Chondrocyte (in vitro differentiated cells): ENCODE measurements at regions not wholly inside any gene's neighbourhood (a gene's known extent, or its start where the extent isn't known, plus 50 kb on each side); places are given as distances from the start of the nearest gene placed in this dataset.

Experiments
- DNase-seq: peaks from one replicate; pipeline ENCODE4 v3.0.0; 2021; ENCODE audit warnings: mixed read lengths, low spot score
- H3K27ac Mint-ChIP-seq: one replicate; pipeline ENCODE4 v1.8.0; 2021; ENCODE audit warnings: mild to moderate bottlenecking, moderate library complexity, mixed read lengths; ENCODE audit not compliant: unreplicated experiment
- H3K27me3 Mint-ChIP-seq: 2 replicates; pipeline ENCODE4 v1.8.0; 2021; ENCODE audit warnings: low read depth, mixed read lengths
- H3K36me3 Mint-ChIP-seq: 2 replicates; pipeline ENCODE4 v1.8.0; 2021; ENCODE audit warnings: low read depth, mixed read lengths
- H3K4me1 Mint-ChIP-seq: 2 replicates; pipeline ENCODE4 v1.8.0; 2021; ENCODE audit warnings: low read depth, mild to moderate bottlenecking, mixed read lengths
- H3K4me3 Mint-ChIP-seq: one replicate; pipeline ENCODE4 v1.8.0; 2021; ENCODE audit warnings: mild to moderate bottlenecking, moderate library complexity, mixed read lengths; ENCODE audit not compliant: unreplicated experiment
- H3K9me3 Mint-ChIP-seq: 2 replicates; pipeline ENCODE4 v1.8.0; 2021; ENCODE audit warnings: low read depth, mixed read lengths
- TF ChIP-seq, protein P1 (sequence below): fragments of 200-600 bp; sonication (generic); IDR thresholded peaks from 2 replicates; pipeline ENCODE4 v1.5.0; 2021; ENCODE audit warnings: antibody characterized with exemption, mild to moderate bottlenecking, moderate library complexity

DNA sequence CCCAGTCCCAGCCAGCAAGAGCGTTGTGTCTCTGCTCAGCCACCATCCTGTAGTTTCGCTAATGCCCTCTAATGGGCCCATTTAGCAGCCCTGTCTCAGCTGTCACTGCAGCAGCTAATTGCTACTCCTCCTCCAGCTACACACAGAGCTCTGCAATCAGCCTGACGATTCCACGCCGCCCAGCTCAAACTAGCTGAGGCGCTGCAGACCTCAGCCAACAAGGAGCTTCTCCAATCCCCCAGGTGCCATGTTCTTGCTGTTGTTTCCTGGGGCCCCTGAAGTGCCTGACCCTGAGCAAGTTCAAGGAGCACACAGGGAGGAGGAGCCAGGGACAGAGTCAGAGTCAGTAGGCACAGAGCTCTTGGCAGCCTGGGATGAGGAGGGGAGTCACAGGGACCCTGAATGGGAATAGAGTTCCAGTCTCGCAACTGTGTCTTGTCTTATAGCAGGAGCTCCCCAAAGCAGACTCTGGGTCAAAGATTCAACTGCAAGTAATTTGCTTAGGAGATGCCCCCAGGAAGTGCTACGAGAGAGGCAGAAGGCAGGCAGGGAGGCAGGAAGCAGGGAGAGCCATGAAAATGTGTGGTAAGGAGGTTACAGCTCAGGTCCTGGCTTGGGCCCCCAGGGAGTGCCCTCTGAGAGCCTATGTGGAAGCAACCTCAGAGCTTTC lies 135.8 kb upstream of the UNC5B start:
- peaks cover 4% of the 10 kb centered on the region for H3K36me3 Mint-ChIP-seq
- TF ChIP-seq, protein P1, sequence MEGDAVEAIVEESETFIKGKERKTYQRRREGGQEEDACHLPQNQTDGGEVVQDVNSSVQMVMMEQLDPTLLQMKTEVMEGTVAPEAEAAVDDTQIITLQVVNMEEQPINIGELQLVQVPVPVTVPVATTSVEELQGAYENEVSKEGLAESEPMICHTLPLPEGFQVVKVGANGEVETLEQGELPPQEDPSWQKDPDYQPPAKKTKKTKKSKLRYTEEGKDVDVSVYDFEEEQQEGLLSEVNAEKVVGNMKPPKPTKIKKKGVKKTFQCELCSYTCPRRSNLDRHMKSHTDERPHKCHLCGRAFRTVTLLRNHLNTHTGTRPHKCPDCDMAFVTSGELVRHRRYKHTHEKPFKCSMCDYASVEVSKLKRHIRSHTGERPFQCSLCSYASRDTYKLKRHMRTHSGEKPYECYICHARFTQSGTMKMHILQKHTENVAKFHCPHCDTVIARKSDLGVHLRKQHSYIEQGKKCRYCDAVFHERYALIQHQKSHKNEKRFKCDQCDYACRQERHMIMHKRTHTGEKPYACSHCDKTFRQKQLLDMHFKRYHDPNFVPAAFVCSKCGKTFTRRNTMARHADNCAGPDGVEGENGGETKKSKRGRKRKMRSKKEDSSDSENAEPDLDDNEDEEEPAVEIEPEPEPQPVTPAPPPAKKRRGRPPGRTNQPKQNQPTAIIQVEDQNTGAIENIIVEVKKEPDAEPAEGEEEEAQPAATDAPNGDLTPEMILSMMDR: no peak
- no peak overlapping the region for H3K27ac Mint-ChIP-seq
- no peak overlapping the region for H3K4me3 Mint-ChIP-seq
- no peak for DNase-seq
- H3K27me3 Mint-ChIP-seq: peaks cover 45% of the 10 kb centered on the region
- no peaks in the 10 kb centered on the region for H3K4me1 Mint-ChIP-seq
- no peaks in the 10 kb centered on the region for H3K9me3 Mint-ChIP-seq

DNA sequence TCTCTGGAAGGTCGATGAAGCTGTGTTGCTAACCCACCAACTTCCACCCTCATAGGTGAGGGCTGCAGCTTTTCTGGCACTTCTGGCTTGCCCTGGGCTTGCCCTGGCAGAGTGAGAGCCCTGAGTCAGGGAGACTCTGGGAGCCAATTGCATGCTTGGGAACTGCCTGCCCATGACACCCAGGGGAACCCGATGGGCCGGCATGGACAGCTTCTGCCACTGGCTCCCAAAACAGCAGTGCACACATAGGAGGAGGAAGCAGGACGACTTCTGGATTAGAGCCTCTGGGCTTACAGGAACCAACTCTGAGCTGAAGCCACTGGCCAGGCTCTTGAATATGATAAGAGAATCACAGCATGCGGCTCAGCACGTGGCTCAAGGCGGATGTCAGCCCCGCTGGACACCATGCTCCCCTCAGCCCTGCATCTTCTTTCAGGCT lies 135.2 kb upstream of the UNC5B start:
- no peak overlapping the region for H3K27ac Mint-ChIP-seq
- TF ChIP-seq, protein P1: no peak
- H3K27me3 Mint-ChIP-seq: peaks cover 39% of the 10 kb centered on the region
- DNase-seq: no peak
- no peak overlapping the region for H3K4me3 Mint-ChIP-seq
- H3K36me3 Mint-ChIP-seq: no peaks in the 10 kb centered on the region
- H3K9me3 Mint-ChIP-seq: no peaks in the 10 kb centered on the region
- H3K4me1 Mint-ChIP-seq: no peaks in the 10 kb centered on the region

DNA sequence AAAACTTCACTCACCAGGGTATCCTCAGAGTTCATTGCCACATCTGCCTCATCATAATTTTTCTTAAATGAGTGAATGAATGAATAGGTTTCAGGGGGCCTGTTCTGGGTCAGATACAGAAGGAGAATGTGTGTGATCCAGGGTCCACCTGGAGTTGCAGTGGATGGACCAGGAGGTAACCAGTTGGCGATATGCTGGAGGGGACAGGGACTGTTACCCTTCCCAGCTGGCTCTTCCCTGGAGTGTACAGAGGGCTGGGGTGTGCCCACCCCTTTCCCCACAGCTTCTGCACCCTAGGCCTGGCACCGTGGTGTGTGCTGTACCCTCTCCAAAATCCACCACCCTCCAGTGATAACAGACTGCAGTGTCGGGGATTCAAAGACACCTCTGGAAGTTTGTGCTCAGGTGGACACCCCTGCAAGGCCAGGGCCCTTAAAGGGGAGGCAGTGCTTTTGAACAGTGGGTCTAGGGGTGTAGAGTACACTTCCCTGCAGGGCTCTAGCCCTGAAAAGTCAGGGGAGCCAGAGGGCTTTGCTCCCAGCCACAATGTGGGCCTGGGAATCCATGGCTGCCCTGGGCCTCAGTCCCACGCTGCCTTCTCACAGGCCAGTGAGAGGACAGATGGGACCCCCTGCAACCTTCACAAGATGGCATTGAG lies 134.4 kb upstream of the UNC5B start:
- no peaks in the 10 kb centered on the region for H3K4me1 Mint-ChIP-seq
- DNase-seq: no peak
- H3K36me3 Mint-ChIP-seq: no peaks in the 10 kb centered on the region
- H3K9me3 Mint-ChIP-seq: no peaks in the 10 kb centered on the region
- TF ChIP-seq, protein P1: no peak
- peaks cover 35% of the 10 kb centered on the region for H3K27me3 Mint-ChIP-seq
- no peak overlapping the region for H3K27ac Mint-ChIP-seq
- no peak overlapping the region for H3K4me3 Mint-ChIP-seq

DNA sequence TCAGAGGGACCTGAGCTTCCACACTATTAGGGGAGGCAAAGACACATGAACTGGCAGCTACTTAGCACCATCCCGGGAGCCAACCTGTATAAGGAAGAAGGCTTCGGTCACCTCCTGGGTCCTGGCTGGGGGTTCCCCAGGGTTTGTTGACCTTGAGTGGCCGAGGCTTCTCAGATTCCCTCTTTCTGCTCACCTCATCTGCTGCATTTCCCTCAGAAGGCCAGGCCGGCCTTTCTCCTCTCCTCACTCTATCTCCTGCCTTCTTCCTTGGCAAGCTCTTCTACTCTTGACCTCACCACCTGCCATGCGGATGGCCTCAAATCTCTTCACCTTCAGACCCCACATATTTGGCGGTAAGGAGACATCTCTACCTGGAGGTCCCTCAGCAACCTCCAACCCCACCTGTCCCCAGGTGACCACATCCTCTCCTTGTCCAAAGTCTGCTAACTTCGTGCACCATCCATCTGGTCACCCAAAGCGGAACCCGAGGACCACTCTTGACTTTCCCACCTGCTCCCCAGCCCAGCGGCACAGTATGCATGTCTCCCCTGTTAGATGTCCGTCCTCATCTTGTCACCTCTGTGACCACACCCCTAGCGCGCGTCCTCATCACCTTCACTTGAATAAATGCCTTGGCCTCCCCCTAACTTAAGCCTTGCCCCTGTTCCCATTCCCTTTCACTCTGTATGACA lies 133.8 kb upstream of the UNC5B start:
- H3K36me3 Mint-ChIP-seq: no peaks in the 10 kb centered on the region
- H3K4me1 Mint-ChIP-seq: no peaks in the 10 kb centered on the region
- no peak for DNase-seq
- no peak overlapping the region for H3K27ac Mint-ChIP-seq
- no peak overlapping the region for H3K4me3 Mint-ChIP-seq
- H3K9me3 Mint-ChIP-seq: no peaks in the 10 kb centered on the region
- peaks cover 31% of the 10 kb centered on the region for H3K27me3 Mint-ChIP-seq
- TF ChIP-seq, protein P1: no peak

DNA sequence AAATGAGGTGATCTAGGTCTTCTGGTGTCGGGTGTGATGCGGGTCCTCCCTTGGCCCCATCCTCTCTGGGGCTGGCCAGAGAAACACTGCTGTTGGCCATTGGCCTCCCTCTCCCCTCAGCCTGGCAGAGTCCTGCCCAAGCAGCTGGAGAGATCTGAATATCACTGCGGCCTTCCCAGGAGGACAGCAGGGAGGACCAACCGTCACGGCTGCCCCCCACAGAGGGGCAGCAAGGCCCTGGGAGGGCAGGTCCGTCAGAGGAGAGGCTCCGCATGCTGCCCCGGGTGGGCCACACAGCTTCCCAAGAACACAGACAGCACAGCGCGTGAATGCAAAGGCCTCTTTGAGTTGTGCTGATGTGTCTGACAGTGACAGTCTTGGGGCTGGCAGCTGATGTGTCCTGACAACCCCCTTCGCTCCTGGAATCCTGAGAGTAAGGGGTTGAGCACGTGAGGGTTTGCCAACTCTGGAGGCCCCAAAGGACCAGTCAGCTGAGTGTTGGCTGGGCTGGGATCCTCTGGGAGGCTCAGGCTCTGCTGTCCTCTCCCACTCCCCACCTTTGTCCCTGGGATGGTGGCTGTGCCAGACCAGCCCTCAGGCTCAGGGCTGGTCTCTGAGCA lies 132.5 kb upstream of the UNC5B start:
- Mint-ChIP-seq H3K27ac (no peak overlapping the region), H3K9me3 (no peaks in the 10 kb centered on the region), H3K4me3 (no peak overlapping the region), H3K4me1 (no peaks in the 10 kb centered on the region), H3K27me3 (peaks cover 27% of the 10 kb centered on the region), H3K36me3 (no peaks in the 10 kb centered on the region)
- peak; percentile 75 for DNase-seq
- TF ChIP-seq, protein P1: no peak
